ENCODE measurements at regions not wholly inside any gene's neighbourhood (a gene's known extent, or its start where the extent isn't known, plus 50 kb on each side); places are given as distances from the start of the nearest gene placed in this dataset.

- no peak for TF ChIP-seq CTCF (IDR thresholded peaks at IDR 0.05)
- H3K36me3 ChIP-seq (ENCODE audit: control insufficient read depth, insufficient read depth, low read length) = no peaks in the 10 kb centered on the region
- no peaks in the 10 kb centered on the region for H3K36me3 Mint-ChIP-seq
- no peak overlapping the region for H3K27ac ChIP-seq (ENCODE audit: low read length)
- H3K27me3 Mint-ChIP-seq (ENCODE audit: low read depth in 2 of 2) = no peaks in the 10 kb centered on the region
- no peak for DNase-seq
- intact Hi-C loops (cut with micrococcal nuclease) = no loop called here
- peaks cover 4 to 15% of the 10 kb centered on the region in 2 donors for H3K9me3 Mint-ChIP-seq
- no peaks in the 10 kb centered on the region for H3K27me3 ChIP-seq (ENCODE audit: control insufficient read depth, insufficient read depth, low read length)
- no peaks in the 10 kb centered on the region for H3K9me3 ChIP-seq (ENCODE audit: control insufficient read depth, insufficient read depth, low read length)
- H3K4me1 Mint-ChIP-seq = no peaks in the 10 kb centered on the region
- H3K4me1 ChIP-seq (ENCODE audit: control insufficient read depth, insufficient read depth, low read length) = no peaks in the 10 kb centered on the region
- no peak overlapping the region for H3K4me3 ChIP-seq (ENCODE audit: low read length)
- H3K4me3 Mint-ChIP-seq = no peak overlapping the region
- ATAC-seq = no peak
- H3K27ac Mint-ChIP-seq = no peak overlapping the region
Measured at GRCh38 chr12:83664650-83665049, 977.9 kb downstream of the TMTC2 start.

- no peak overlapping the region for H3K27ac ChIP-seq (ENCODE audit: low read length)
- peaks cover 3 to 10% of the 10 kb centered on the region in 2 donors for H3K9me3 Mint-ChIP-seq
- ATAC-seq (no peak), DNase-seq (no peak)
- H3K27ac Mint-ChIP-seq = no peak overlapping the region
- no peaks in the 10 kb centered on the region for H3K9me3 ChIP-seq (ENCODE audit: control insufficient read depth, insufficient read depth, low read length)
- no peaks in the 10 kb centered on the region for H3K4me1 Mint-ChIP-seq
- no peaks in the 10 kb centered on the region for H3K36me3 ChIP-seq (ENCODE audit: control insufficient read depth, insufficient read depth, low read length)
- H3K4me3 Mint-ChIP-seq = no peak overlapping the region
- no peaks in the 10 kb centered on the region for H3K27me3 Mint-ChIP-seq (ENCODE audit: low read depth in 2 of 2)
- TF ChIP-seq CTCF (IDR thresholded peaks at IDR 0.05) = no peak
- H3K4me1 ChIP-seq (ENCODE audit: control insufficient read depth, insufficient read depth, low read length) = no peaks in the 10 kb centered on the region
- no peaks in the 10 kb centered on the region for H3K27me3 ChIP-seq (ENCODE audit: control insufficient read depth, insufficient read depth, low read length)
- intact Hi-C loops (cut with micrococcal nuclease) = no loop called here
- 94% methylated on average over 3 of the region's 3 CpGs for WGBS (ENCODE audit: insufficient coverage)
- no peaks in the 10 kb centered on the region for H3K36me3 Mint-ChIP-seq
- H3K4me3 ChIP-seq (ENCODE audit: low read length) = no peak overlapping the region
Measured at GRCh38 chr12:83660727-83661358, 974.1 kb downstream of the TMTC2 start.

- DNase-seq (no peak), ATAC-seq (no peak)
- Mint-ChIP-seq H3K9me3 (peaks cover 3 to 12% of the 10 kb centered on the region in 2 donors), H3K27me3 (ENCODE audit: low read depth in 2 of 2) (no peaks in the 10 kb centered on the region), H3K4me3 (no peak overlapping the region), H3K36me3 (no peaks in the 10 kb centered on the region), H3K4me1 (no peaks in the 10 kb centered on the region), H3K27ac (no peak overlapping the region)
- H3K4me1 ChIP-seq (ENCODE audit: control insufficient read depth, insufficient read depth, low read length) = no peaks in the 10 kb centered on the region
- H3K27ac ChIP-seq (ENCODE audit: low read length) = no peak overlapping the region
- no peak for TF ChIP-seq CTCF (IDR thresholded peaks at IDR 0.05)
- no peak overlapping the region for H3K4me3 ChIP-seq (ENCODE audit: low read length)
- no peaks in the 10 kb centered on the region for H3K27me3 ChIP-seq (ENCODE audit: control insufficient read depth, insufficient read depth, low read length)
- WGBS (ENCODE audit: insufficient coverage) = 74% methylated on average over 2 of the region's 2 CpGs
- no peaks in the 10 kb centered on the region for H3K9me3 ChIP-seq (ENCODE audit: control insufficient read depth, insufficient read depth, low read length)
- intact Hi-C loops (cut with micrococcal nuclease) = no loop called here
- H3K36me3 ChIP-seq (ENCODE audit: control insufficient read depth, insufficient read depth, low read length) = no peaks in the 10 kb centered on the region
Measured at GRCh38 chr12:83659321-83659720, 972.6 kb downstream of the TMTC2 start.

GRCh38 chr12:83656004-83656403, 969.3 kb downstream of the TMTC2 start:
- Mint-ChIP-seq H3K4me1 (no peaks in the 10 kb centered on the region), H3K36me3 (no peaks in the 10 kb centered on the region), H3K4me3 (no peak overlapping the region), H3K9me3 (peaks cover 4 to 15% of the 10 kb centered on the region in 2 donors), H3K27me3 (ENCODE audit: low read depth in 2 of 2) (no peaks in the 10 kb centered on the region), H3K27ac (no peak overlapping the region)
- no peaks in the 10 kb centered on the region for H3K27me3 ChIP-seq (ENCODE audit: control insufficient read depth, insufficient read depth, low read length)
- H3K4me1 ChIP-seq (ENCODE audit: control insufficient read depth, insufficient read depth, low read length) = no peaks in the 10 kb centered on the region
- H3K9me3 ChIP-seq (ENCODE audit: control insufficient read depth, insufficient read depth, low read length) = no peaks in the 10 kb centered on the region
- H3K27ac ChIP-seq (ENCODE audit: low read length) = no peak overlapping the region
- WGBS (ENCODE audit: insufficient coverage) = 73% methylated on average over 2 of the region's 2 CpGs
- no peak for ATAC-seq
- H3K36me3 ChIP-seq (ENCODE audit: control insufficient read depth, insufficient read depth, low read length) = no peaks in the 10 kb centered on the region
- no peak for DNase-seq
- H3K4me3 ChIP-seq (ENCODE audit: low read length) = no peak overlapping the region
- intact Hi-C loops (cut with micrococcal nuclease) = no loop called here
- TF ChIP-seq CTCF (IDR thresholded peaks at IDR 0.05) = no peak

All from natural killer cell (primary cell).